ENCODE measurements at regions not wholly inside any gene's neighbourhood (a gene's known extent, or its start where the extent isn't known, plus 50 kb on each side); places are given as distances from the start of the nearest gene placed in this dataset.

- no peak for TF ChIP-seq CTCF (IDR thresholded peaks at IDR 0.05; ENCODE audit: control extremely low read depth in 1 of 3, insufficient read depth in 1 of 3, low read depth in 1 of 3, low read length in 3 of 3)
- TF ChIP-seq YY1 (IDR thresholded peaks at IDR 0.05; ENCODE audit: low read depth, low read length): no peak
- TF ChIP-seq EGR1 (IDR thresholded peaks at IDR 0.05; ENCODE audit: borderline replicate concordance, low read depth, low read length): no peak
- TF ChIP-seq POLR2A (IDR thresholded peaks at IDR 0.05; ENCODE audit: control extremely low read depth in 1 of 2, low read depth in 2 of 2, low read length in 2 of 2): no peak
- no peak for TF ChIP-seq HDAC2 (IDR thresholded peaks at IDR 0.05; ENCODE audit: borderline replicate concordance in 1 of 2, low read depth in 2 of 2, low read length in 2 of 2)
- TF ChIP-seq TAF1 (IDR thresholded peaks at IDR 0.05; ENCODE audit: low read depth, low read length): no peak
- no peak for TF ChIP-seq ZNF274 (IDR thresholded peaks at IDR 0.05; ENCODE audit: borderline replicate concordance, extremely low read depth, low read length)
- TF ChIP-seq ASH2L (IDR thresholded peaks at IDR 0.05; ENCODE audit: low read length): no peak
- no peak for TF ChIP-seq CBX5 (IDR thresholded peaks at IDR 0.05; ENCODE audit: low read depth, low read length)
- no peak for TF ChIP-seq JUND (IDR thresholded peaks at IDR 0.05; ENCODE audit: low read length)
- TF ChIP-seq SIX5 (IDR thresholded peaks at IDR 0.05; ENCODE audit: low read depth, low read length): no peak
Measured at GRCh38 chr19:30167976-30168635, 204.1 kb upstream of the ZNF536 start.

Data from H1 (cell line).